Right cardiac atrium (tissue), 5 donors: ENCODE measurements at regions not wholly inside any gene's neighbourhood (a gene's known extent, or its start where the extent isn't known, plus 50 kb on each side); places are given as distances from the start of the nearest gene placed in this dataset.

Experiments
- ATAC-seq, 2 donors: fragments of 200-7000 bp; cut with Tn5 transposase; one replicate each; pipeline versions ENCODE4 v1.8.0 to v1.9.1; 2020; ENCODE audit warnings: moderate library complexity in 2 of 2, mild to moderate bottlenecking in 1 of 2
- DNase-seq, 3 donors: peaks; one replicate each; pipeline ENCODE4 v3.0.0-alpha.2; 2020
- H3K27ac ChIP-seq: one replicate; pipeline ENCODE4 v1.5.1; 2013; ENCODE audit warnings: mild to moderate bottlenecking, low read length, control low read depth, moderate library complexity
- H3K27me3 ChIP-seq: one replicate; pipeline ENCODE4 v1.6.1; 2013; ENCODE audit not compliant: control insufficient read depth, insufficient read depth
- H3K4me1 ChIP-seq: one replicate; pipeline ENCODE4 v1.6.1; 2013; ENCODE audit warnings: low read length; ENCODE audit not compliant: control insufficient read depth, insufficient read depth
- H3K4me3 ChIP-seq: one replicate; pipeline ENCODE4 v1.5.1; 2013; ENCODE audit warnings: low read length, control low read depth
- H3K9me3 ChIP-seq: one replicate; pipeline ENCODE4 v1.6.1; 2013; ENCODE audit warnings: low read length; ENCODE audit not compliant: control insufficient read depth
- WGBS: extraction: QIAGEN DNeasy Blood & Tissue Kit; methylation state at CpG from one replicate; pipeline ENCODE4 v1.1.7; 2013; 5-methylcytosine and 5-hydroxymethylcytosine counted together
- intact Hi-C, 4 donors: fragments of 100-400 bp; cut with DNase I; formaldehyde crosslinking; loops; one replicate each; pipeline versions ENCODE4 v1.11.0 to v1.14.0; 2022 to 2023
- donor health status: healthy with polysubstance abuse.
- donor health status: DM: no; HTN: yes; CAD: no.
- donor health status: DM: no; HTN: no; CAD: no.
- donor health status: DM: no; HTN: yes; CAD: no; lungs with severe emphysema.
- donor health status: DM: yes; HTN: yes; CAD: no.

DNA sequence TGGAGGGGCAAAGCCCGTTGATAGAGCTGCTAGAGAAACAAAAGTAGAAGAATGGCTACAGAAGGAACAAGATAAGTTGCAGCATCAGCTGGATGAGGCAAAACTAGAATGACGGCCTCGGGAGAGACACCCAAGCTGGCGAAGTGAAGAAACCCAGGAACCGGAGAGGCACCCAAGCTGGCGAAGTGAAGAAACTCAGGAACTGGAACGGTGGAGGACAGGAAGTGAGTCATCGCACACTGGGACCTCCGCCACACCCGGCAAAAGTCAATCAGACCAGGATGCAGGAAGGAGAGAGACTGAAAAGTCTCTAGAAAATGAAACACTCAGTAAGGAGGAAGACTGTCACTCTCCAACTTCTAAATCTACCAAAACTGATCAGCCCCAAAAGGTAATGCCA, 133.0 kb upstream of the NEBL start:
- Histone ChIP-seq H3K27me3 (no peaks in the 10 kb centered on the region), H3K4me1 (no peaks in the 10 kb centered on the region), H3K4me3 (no peak overlapping the region), H3K27ac (no peak overlapping the region), H3K9me3 (no peaks in the 10 kb centered on the region)
- intact Hi-C loops = no loop called here
- 72% methylated on average over 10 of the region's 10 CpGs for WGBS
- DNase-seq (peak in 1 of 3 donors; percentile 47), ATAC-seq (no peak)

DNA sequence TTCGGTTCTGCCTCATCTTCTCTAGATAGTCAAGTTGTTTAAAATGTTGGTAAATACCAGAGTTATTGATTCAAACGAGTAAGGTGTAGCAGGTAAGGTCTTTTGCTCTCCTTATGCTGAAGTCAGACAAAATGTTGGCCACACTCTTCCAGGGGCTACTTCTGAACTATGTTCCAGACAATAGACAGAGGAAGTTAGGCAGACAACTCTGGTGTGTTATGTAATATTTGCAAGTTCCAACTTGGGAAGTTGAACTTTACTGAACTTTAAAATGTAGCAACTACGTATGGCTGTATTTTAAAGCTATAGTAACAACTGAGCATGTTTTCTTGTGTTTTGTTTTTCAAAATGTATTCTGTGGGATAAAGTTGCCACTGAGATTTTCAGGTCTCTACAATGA, 125.7 kb upstream of the NEBL start:
- no peak overlapping the region for H3K4me3 ChIP-seq
- no peaks in the 10 kb centered on the region for H3K4me1 ChIP-seq
- no peak for ATAC-seq
- no peak overlapping the region for H3K27ac ChIP-seq
- no peaks in the 10 kb centered on the region for H3K9me3 ChIP-seq
- no peaks in the 10 kb centered on the region for H3K27me3 ChIP-seq
- no peak for DNase-seq
- intact Hi-C loops = no loop called here
- WGBS = 56% methylated on average over 3 of the region's 3 CpGs

DNA sequence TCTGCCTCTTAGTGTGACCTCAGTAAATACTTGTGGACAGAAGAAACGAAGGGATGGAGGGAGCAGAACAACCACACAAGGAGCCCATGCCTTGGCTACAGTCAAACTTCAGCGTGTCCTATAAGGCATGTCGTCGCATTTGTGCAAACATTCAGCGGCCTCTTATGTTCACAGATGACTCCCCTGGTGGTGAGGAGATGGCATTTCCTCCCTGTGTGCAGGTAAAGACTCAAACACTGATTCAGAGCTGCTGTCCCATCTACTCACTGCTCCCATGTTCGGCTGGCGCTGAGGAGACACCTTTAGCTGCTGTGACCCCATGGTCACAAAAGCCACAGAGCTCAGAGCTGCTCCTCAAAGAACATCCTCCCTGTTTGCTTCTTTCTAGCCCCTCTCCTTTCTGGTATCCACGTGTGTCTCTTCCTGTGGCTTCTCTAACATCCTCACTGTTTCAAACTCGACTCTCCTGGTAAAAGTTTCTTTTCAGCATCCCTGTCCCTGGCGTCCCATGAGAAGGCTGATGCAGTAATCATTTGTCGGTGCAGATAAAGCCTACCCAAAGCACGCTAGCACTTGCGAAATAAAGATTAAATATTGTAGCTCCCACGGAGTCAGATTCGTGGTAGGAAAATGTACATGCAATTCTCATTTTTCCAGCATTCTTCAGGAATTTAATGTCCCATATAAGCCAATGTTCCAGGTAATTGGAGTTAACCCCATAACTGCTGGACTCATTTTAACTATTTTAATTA, 124.9 kb upstream of the NEBL start:
- Histone ChIP-seq H3K4me1 (no peaks in the 10 kb centered on the region), H3K9me3 (no peaks in the 10 kb centered on the region), H3K27ac (no peak overlapping the region), H3K4me3 (no peak overlapping the region), H3K27me3 (no peaks in the 10 kb centered on the region)
- peak; percentile 24 to 59 for ATAC-seq
- 57% methylated on average over 15 of the region's 15 CpGs for WGBS
- intact Hi-C loops = no loop called here
- no peak for DNase-seq

DNA sequence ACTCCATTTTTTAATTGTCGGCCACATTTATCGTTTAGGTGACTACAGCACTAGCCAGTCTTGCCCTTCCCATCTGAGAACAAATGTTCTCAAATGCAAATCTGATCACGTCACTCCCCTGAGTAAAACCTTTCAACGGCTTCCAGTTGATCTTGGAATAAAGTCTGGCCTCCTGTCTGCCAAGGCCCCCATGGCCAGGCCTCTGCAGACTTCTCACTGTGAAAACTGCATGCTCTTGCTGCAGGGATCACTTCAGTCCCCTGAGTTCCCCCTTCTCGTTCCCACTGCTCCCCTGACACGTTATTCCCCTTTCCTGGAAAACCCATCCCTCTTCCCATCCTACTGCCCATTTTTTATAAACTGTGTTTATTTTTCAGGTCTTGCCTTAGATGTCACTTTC, 124.1 kb upstream of the NEBL start:
- DNase-seq = no peak
- WGBS = 76% methylated on average over 6 of the region's 6 CpGs
- intact Hi-C loops = no loop called here
- no peaks in the 10 kb centered on the region for H3K4me1 ChIP-seq
- no peaks in the 10 kb centered on the region for H3K27me3 ChIP-seq
- no peaks in the 10 kb centered on the region for H3K9me3 ChIP-seq
- peak; percentile 51 to 66 for ATAC-seq
- H3K4me3 ChIP-seq = no peak overlapping the region
- no peak overlapping the region for H3K27ac ChIP-seq

DNA sequence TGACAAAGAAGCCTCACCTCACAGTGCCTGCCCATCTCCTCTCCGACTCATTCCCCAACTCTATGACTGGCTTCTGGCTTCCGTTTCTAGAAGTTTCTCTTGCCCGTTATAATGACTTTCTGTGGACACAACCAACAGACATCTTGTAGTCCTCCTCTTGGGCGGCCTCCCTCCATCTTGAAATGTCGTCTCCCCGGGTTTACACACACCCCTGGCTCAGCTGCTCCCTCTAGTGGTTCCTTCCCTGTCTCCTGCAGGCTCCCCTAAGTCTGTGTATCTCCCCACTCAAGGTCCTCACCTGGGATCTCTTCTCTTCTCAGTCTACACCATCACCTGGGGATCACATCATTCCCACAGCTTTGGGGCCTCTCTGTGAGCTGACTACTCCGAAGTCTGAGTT, 123.4 kb upstream of the NEBL start:
- intact Hi-C loops = no loop called here
- DNase-seq = no peak

DNA sequence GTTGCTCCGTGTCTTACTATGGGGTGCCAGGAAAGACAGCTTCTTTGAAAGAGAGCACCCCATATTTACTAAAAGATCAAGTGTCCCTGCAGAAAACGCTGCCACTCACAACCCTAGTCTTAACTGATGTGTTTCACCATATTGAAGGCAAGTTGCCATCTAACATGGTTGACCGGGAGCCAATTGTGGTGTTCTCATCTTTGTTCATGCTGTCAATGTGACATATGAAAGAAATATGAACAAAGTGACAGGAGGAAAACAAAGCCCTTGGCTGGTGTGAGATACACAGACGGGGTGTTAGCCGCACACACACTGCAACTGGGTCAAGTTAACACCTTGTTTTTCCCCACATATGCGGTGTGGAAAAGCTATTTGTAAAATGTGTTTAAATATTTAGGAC, 122.3 kb upstream of the NEBL start:
- H3K4me3 ChIP-seq = no peak overlapping the region
- H3K9me3 ChIP-seq = no peaks in the 10 kb centered on the region
- no peaks in the 10 kb centered on the region for H3K27me3 ChIP-seq
- 82% methylated on average over 6 of the region's 6 CpGs for WGBS
- no peaks in the 10 kb centered on the region for H3K4me1 ChIP-seq
- no peak for DNase-seq
- no peak overlapping the region for H3K27ac ChIP-seq
- intact Hi-C loops = loop anchor here in 1 of 4 donors (10.0 kb wide), 1 partner anchor 135 kb away; no protein-coding TSS in a partner anchor
- no peak for ATAC-seq

More for the DNA sequence above, 123.4 kb upstream of the NEBL start:
- Histone ChIP-seq H3K27ac (no peak overlapping the region), H3K27me3 (no peaks in the 10 kb centered on the region), H3K4me3 (no peak overlapping the region), H3K4me1 (no peaks in the 10 kb centered on the region), H3K9me3 (no peaks in the 10 kb centered on the region)
- WGBS = 94% methylated on average over 7 of the region's 7 CpGs
- peak; percentile 22 to 32 for ATAC-seq

DNA sequence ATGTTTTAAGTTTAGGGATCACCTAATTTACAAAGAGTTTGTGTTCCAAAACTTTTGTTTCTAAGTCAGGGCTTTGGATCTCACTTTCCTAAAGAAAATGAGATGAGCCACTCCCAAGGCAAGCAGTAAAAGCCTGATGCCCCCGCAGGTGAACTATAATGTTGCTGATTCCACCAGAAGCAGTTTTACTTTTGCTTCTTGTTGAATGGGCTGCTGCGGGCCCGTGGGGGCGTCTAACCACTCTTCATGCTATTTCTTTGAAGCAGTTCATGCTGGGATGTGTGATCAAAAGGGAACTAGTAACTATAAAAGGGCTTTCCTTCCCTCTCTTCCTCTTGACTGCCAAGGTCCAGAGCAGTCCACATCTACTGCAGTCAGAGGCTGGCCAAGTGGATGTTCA, 118.7 kb upstream of the NEBL start:
- DNase-seq (no peak), ATAC-seq (no peak)
- intact Hi-C loops = loop anchor here in 1 of 4 donors (10.0 kb wide), 1 partner anchor 131 kb away; no protein-coding TSS in a partner anchor
- H3K27me3 ChIP-seq = no peaks in the 10 kb centered on the region
- 69% methylated on average over 4 of the region's 4 CpGs for WGBS
- no peak overlapping the region for H3K4me3 ChIP-seq
- H3K9me3 ChIP-seq = no peaks in the 10 kb centered on the region
- H3K27ac ChIP-seq = no peak overlapping the region
- no peaks in the 10 kb centered on the region for H3K4me1 ChIP-seq

DNA sequence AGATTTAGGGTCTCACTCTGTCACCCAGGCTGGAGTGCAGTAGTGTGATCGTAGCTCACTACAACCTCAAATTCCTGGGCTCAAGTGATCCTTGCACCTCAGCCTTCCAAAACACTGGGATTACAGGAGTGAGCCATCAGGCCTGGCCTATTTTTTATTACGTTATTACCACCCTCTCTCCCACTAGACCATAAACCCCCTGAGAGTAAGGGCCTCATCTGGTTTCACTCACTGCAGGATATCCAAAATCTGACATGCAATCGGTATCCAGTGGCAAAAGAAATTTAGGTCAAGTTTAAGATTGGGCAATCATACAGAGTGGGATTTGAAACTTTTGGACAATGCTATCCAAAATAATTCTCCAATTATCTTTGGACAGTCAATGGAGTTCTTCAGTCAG, 117.0 kb upstream of the NEBL start:
- intact Hi-C loops = loop anchor here in 1 of 4 donors (10.0 kb wide), 1 partner anchor 129 kb away; no protein-coding TSS in a partner anchor
- H3K4me1 ChIP-seq = no peaks in the 10 kb centered on the region
- H3K27ac ChIP-seq = no peak overlapping the region
- H3K9me3 ChIP-seq = no peaks in the 10 kb centered on the region
- no peaks in the 10 kb centered on the region for H3K27me3 ChIP-seq
- ATAC-seq (peak in 1 of 2 donors; percentile 23), DNase-seq (no peak)
- WGBS = 73% methylated on average over 3 of the region's 3 CpGs
- H3K4me3 ChIP-seq = no peak overlapping the region

DNA sequence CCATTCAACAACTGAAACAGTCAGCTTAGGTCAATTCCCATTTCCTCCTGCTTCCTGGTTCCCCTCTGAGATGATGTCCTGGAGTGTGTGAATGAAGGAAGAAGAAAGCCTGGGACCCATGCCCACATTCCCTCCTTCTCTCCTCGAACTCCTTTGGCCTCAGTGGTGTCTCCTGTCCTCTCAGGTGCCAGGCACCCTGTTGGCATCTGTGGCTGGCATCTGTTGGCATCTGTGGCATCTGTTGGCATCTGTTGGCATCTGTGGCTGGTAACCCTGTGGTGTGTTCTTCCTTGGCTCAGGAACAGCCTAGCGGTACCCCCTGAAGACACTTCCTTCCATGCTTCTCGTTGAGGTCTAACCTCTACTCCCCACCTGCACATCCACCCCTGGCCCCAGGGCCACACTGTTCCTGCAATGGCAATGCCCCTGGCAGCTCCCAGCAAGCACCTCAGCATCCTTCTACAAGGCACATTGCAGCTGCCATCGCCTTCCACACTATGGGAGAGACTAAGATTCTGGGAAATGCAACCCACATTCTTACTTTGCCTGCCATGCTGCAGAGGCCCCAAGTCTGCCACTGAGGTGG, 114.4 kb upstream of the NEBL start:
- Histone ChIP-seq H3K4me1 (no peaks in the 10 kb centered on the region), H3K27me3 (no peaks in the 10 kb centered on the region), H3K4me3 (no peak overlapping the region), H3K27ac (no peak overlapping the region), H3K9me3 (no peaks in the 10 kb centered on the region)
- intact Hi-C loops = loop anchor here in 1 of 4 donors (10.0 kb wide), 1 partner anchor 127 kb away; no protein-coding TSS in a partner anchor
- DNase-seq (no peak), ATAC-seq (no peak)
- 82% methylated on average over 4 of the region's 4 CpGs for whole genome bisulfite sequencing

DNA sequence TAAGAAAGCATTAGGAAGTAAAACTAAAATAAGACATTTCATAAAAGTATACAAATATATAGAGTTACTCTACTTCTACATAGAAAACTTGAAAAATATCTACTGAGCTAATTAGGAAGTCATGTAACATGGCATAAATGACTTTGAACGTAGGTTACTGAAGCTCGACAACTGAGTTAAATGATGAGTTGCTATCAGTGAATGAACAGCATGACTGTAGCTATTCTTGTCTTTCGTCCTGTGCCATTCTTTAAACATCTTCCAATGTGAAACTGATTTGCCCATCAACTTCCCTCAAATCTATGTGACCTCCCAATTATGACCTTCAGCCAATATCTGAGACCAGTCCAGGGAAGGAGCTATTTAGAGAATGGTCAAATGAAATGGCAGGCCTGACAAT, 113.5 kb upstream of the NEBL start:
- DNase-seq = no peak
- peak in 1 of 2 donors; percentile 32 for ATAC-seq
- Histone ChIP-seq H3K27ac (no peak overlapping the region), H3K9me3 (no peaks in the 10 kb centered on the region), H3K4me3 (no peak overlapping the region), H3K4me1 (no peaks in the 10 kb centered on the region), H3K27me3 (no peaks in the 10 kb centered on the region)
- 68% methylated on average over 3 of the region's 3 CpGs for WGBS
- intact Hi-C loops = loop anchor here in 1 of 4 donors (10.0 kb wide), 1 partner anchor 126 kb away; no protein-coding TSS in a partner anchor

DNA sequence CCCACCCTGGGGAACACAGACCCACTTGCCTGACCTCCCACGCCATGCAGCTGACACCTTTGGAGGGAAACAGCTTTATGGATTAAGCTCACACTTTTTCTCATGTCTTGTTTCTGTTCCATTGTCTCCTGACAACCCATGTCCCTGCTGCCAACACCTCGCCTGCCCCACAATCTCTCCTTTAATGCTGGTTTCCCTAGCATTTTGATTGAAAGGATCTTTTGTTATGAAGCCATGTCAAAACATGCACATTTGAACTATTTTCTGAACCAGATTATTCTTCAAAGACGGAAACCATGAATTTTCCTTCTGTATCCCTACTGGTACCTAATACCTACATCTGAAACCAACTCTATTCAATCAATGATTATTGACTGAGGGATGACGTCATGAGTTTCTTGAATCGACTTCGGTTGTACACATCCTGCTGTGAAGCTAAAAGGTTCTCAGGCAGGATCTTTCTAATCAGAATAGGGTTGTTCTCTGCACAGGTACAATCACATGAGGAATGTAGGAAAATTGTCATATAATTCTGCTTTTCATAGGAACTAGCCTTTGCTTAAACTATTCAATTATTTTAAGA, 106.2 kb upstream of the NEBL start:
- no peak overlapping the region for H3K4me3 ChIP-seq
- no peaks in the 10 kb centered on the region for H3K27me3 ChIP-seq
- no peaks in the 10 kb centered on the region for H3K4me1 ChIP-seq
- no peaks in the 10 kb centered on the region for H3K9me3 ChIP-seq
- intact Hi-C loops = no loop called here
- ATAC-seq (no peak), DNase-seq (no peak)
- 90% methylated on average over 6 of the region's 6 CpGs for WGBS
- no peak overlapping the region for H3K27ac ChIP-seq
